ENCODE measurements at regions not wholly inside any gene's neighbourhood (a gene's known extent, or its start where the extent isn't known, plus 50 kb on each side); places are given as distances from the start of the nearest gene placed in this dataset.

DNA sequence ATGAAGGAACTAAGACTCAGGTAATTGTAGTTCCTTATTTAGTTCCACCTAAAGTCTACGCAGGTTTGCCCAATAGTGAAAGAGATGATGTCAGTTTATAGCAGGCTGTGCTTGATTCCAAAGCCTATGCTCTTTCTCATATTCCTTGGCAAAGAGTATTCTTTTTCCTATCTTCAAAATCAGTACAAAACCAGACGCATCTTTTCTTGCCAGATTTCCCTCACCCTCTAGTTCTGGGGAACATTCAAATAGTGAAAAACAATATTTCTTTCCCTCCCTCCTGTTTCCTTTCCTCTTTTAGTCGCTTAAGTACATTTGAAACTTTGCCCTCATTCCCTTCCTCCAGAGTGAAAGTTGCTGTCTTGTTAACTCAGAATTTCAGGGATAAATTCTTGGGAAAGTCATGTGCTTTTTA is 134.6 kb upstream of the PDZRN3 start:
- TF ChIP-seq GABPA (IDR thresholded peaks at IDR 0.05; ENCODE audit: low read depth) = no peak
- TF ChIP-seq, protein P1, sequence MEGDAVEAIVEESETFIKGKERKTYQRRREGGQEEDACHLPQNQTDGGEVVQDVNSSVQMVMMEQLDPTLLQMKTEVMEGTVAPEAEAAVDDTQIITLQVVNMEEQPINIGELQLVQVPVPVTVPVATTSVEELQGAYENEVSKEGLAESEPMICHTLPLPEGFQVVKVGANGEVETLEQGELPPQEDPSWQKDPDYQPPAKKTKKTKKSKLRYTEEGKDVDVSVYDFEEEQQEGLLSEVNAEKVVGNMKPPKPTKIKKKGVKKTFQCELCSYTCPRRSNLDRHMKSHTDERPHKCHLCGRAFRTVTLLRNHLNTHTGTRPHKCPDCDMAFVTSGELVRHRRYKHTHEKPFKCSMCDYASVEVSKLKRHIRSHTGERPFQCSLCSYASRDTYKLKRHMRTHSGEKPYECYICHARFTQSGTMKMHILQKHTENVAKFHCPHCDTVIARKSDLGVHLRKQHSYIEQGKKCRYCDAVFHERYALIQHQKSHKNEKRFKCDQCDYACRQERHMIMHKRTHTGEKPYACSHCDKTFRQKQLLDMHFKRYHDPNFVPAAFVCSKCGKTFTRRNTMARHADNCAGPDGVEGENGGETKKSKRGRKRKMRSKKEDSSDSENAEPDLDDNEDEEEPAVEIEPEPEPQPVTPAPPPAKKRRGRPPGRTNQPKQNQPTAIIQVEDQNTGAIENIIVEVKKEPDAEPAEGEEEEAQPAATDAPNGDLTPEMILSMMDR (IDR thresholded peaks at IDR 0.05) = no peak
- TF ChIP-seq EZH2phosphoT487 (IDR thresholded peaks at IDR 0.05; ENCODE audit: borderline replicate concordance, low read depth) = no peak
- no peak for TF ChIP-seq GATA2 (CRISPR knock-in tag; IDR thresholded peaks at IDR 0.05)
- TF ChIP-seq YY1 (IDR thresholded peaks at IDR 0.05; ENCODE audit: low read depth) = no peak
- no peak for TF ChIP-seq JUND (IDR thresholded peaks at IDR 0.05)
- TF ChIP-seq RAD21 (IDR thresholded peaks at IDR 0.05; ENCODE audit: low read length) = no peak
- no peak for TF ChIP-seq EP300 (IDR thresholded peaks at IDR 0.05; ENCODE audit: borderline replicate concordance in 1 of 2, low read depth in 1 of 2, low read length in 1 of 2)
- TF ChIP-seq POLR2AphosphoS5 (IDR thresholded peaks at IDR 0.05; ENCODE audit: low read depth, low read length) = no peak
- TF ChIP-seq, protein P2, sequence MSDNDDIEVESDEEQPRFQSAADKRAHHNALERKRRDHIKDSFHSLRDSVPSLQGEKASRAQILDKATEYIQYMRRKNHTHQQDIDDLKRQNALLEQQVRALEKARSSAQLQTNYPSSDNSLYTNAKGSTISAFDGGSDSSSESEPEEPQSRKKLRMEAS (IDR thresholded peaks at IDR 0.05; ENCODE audit: low read depth) = no peak
- TF ChIP-seq, protein P3, sequence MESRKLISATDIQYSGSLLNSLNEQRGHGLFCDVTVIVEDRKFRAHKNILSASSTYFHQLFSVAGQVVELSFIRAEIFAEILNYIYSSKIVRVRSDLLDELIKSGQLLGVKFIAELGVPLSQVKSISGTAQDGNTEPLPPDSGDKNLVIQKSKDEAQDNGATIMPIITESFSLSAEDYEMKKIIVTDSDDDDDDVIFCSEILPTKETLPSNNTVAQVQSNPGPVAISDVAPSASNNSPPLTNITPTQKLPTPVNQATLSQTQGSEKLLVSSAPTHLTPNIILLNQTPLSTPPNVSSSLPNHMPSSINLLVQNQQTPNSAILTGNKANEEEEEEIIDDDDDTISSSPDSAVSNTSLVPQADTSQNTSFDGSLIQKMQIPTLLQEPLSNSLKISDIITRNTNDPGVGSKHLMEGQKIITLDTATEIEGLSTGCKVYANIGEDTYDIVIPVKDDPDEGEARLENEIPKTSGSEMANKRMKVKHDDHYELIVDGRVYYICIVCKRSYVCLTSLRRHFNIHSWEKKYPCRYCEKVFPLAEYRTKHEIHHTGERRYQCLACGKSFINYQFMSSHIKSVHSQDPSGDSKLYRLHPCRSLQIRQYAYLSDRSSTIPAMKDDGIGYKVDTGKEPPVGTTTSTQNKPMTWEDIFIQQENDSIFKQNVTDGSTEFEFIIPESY (IDR thresholded peaks at IDR 0.05; ENCODE audit: borderline replicate concordance, low read depth) = no peak
